ENCODE measurements at regions not wholly inside any gene's neighbourhood (a gene's known extent, or its start where the extent isn't known, plus 50 kb on each side); places are given as distances from the start of the nearest gene placed in this dataset.

DNA sequence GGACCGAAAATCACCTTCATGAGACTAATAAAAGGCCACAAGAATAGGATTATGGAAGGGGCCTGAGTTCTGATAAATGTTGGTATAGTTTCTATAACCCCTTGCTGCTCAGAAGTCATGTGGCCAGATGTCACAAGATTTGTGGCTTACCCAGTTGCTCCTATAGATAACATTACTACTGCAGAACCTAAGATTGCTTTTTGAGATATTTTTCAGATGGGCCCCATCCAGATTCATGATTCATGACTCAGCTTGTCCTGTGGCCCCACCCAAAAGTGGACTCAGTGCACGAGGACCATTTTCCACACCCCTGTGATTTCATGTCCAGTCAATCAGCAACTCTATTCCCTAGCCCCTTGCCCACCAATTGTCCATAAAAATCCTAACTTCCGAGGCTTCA is 209.0 kb downstream of the ACTR3B start:
- TF ChIP-seq REST (IDR thresholded peaks at IDR 0.05; ENCODE audit: low read depth) (no peak), TEAD4 (IDR thresholded peaks at IDR 0.05) (no peak), RAD21 (IDR thresholded peaks at IDR 0.05; ENCODE audit: low read depth) (no peak)
